ENCODE measurements at regions not wholly inside any gene's neighbourhood (a gene's known extent, or its start where the extent isn't known, plus 50 kb on each side); places are given as distances from the start of the nearest gene placed in this dataset.

DNA sequence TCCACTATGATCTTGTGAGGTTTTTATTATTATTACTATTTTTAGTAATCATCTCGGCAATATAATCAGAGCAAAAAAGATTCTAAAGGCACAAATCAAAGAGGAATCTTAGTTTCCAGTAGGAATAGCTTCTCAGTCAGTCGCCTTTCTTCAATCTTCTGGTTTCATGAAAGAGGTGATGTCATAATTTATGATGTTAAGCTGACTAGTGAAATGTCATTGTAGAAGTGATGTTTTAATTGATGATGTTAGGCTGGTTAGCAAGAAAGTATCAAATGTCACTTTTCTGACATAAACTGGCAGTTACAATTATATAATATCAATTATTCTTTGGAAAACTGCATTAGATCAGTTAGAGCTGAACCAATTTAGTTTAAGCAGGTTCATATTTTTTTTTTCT lies 476.7 kb upstream of the ETAA1 start:
- no peak overlapping the region for H3K27ac ChIP-seq (ENCODE audit: extremely low read depth, low read depth, low read length)

DNA sequence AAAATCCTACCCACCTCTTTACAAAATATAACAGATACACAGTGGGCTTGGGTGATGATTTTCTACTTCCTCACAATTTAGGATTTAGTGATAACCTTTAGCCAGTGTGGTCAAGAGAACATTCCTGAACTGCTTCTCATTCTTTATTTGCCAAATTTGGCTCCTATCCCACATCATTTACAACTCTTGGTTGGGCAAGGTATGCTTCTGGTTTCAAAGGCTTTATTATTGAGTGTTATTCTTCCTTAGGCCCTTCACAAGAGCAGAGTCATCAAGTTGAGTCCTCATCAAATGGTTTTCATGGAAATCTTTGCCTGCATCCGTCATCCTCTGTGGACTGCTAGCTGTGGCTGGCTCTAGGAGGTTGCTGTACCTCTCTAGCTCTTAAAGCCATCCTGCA lies 472.0 kb upstream of the ETAA1 start:
- POLR2A ChIA-PET: no interaction called here
- no peaks in the 10 kb centered on the region for H3K36me3 ChIP-seq (ENCODE audit: control insufficient read depth in 2 of 2, insufficient read depth in 1 of 2, low read length in 2 of 2)
- CTCF ChIA-PET: no interaction called here
- H3K9me3 ChIP-seq (ENCODE audit: control insufficient read depth, insufficient read depth, low read depth, low read length): no peaks in the 10 kb centered on the region
- H3K27ac ChIP-seq (ENCODE audit: extremely low read depth, low read depth, low read length): no peak overlapping the region
- H3K4me1 ChIP-seq (ENCODE audit: control insufficient read depth, insufficient read depth, low read length): peaks cover 2% of the 10 kb centered on the region
- TF ChIP-seq, protein P1, sequence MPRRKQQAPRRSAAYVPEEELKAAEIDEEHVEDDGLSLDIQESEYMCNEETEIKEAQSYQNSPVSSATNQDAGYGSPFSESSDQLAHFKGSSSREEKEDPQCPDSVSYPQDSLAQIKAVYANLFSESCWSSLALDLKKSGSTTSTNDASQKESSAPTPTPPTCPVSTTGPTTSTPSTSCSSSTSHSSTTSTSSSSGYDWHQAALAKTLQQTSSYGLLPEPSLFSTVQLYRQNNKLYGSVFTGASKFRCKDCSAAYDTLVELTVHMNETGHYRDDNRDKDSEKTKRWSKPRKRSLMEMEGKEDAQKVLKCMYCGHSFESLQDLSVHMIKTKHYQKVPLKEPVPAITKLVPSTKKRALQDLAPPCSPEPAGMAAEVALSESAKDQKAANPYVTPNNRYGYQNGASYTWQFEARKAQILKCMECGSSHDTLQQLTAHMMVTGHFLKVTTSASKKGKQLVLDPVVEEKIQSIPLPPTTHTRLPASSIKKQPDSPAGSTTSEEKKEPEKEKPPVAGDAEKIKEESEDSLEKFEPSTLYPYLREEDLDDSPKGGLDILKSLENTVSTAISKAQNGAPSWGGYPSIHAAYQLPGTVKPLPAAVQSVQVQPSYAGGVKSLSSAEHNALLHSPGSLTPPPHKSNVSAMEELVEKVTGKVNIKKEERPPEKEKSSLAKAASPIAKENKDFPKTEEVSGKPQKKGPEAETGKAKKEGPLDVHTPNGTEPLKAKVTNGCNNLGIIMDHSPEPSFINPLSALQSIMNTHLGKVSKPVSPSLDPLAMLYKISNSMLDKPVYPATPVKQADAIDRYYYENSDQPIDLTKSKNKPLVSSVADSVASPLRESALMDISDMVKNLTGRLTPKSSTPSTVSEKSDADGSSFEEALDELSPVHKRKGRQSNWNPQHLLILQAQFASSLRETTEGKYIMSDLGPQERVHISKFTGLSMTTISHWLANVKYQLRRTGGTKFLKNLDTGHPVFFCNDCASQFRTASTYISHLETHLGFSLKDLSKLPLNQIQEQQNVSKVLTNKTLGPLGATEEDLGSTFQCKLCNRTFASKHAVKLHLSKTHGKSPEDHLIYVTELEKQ (tag by site-specific recombination; IDR thresholded peaks at IDR 0.05; ENCODE audit: borderline replicate concordance): no peak
- TF ChIP-seq HOXC10 (CRISPR knock-in tag; IDR thresholded peaks at IDR 0.05) (no peak), RBAK (tag by site-specific recombination; IDR thresholded peaks at IDR 0.05) (no peak), ZNF404 (tag by site-specific recombination; IDR thresholded peaks at IDR 0.05) (no peak), ZNF221 (tag by site-specific recombination; IDR thresholded peaks at IDR 0.05; ENCODE audit: borderline replicate concordance) (no peak), ZNF585B (tag by site-specific recombination; IDR thresholded peaks at IDR 0.05) (no peak), ZNF610 (tag by site-specific recombination; IDR thresholded peaks at IDR 0.05; ENCODE audit: borderline replicate concordance) (no peak), PRDM4 (tag by site-specific recombination; IDR thresholded peaks at IDR 0.05) (no peak), PRDM1 (tag by site-specific recombination; IDR thresholded peaks at IDR 0.05) (no peak), YY2 (tag by site-specific recombination; IDR thresholded peaks at IDR 0.05) (no peak), ZNF148 (tag by site-specific recombination; IDR thresholded peaks at IDR 0.05; ENCODE audit: borderline replicate concordance) (no peak), ZSCAN30 (tag by site-specific recombination; IDR thresholded peaks at IDR 0.05) (no peak), ZNF621 (tag by site-specific recombination; IDR thresholded peaks at IDR 0.05) (no peak), KLF8 (tag by site-specific recombination; IDR thresholded peaks at IDR 0.05) (no peak), ZNF37A (tag by site-specific recombination; IDR thresholded peaks at IDR 0.05) (no peak), ZFP41 (tag by site-specific recombination; IDR thresholded peaks at IDR 0.05; ENCODE audit: borderline replicate concordance) (no peak), ZNF837 (tag by site-specific recombination; IDR thresholded peaks at IDR 0.05) (no peak), ZNF248 (tag by site-specific recombination; IDR thresholded peaks at IDR 0.05) (no peak), TRIM28 (IDR thresholded peaks at IDR 0.05; ENCODE audit: borderline replicate concordance, low read length) (no peak), ZNF174 (tag by site-specific recombination; IDR thresholded peaks at IDR 0.05) (no peak)
- H3K4me3 ChIP-seq (ENCODE audit: low read depth, low read length): no peak overlapping the region

More for the DNA sequence above, 476.7 kb upstream of the ETAA1 start:
- TF ChIP-seq, protein P2, sequence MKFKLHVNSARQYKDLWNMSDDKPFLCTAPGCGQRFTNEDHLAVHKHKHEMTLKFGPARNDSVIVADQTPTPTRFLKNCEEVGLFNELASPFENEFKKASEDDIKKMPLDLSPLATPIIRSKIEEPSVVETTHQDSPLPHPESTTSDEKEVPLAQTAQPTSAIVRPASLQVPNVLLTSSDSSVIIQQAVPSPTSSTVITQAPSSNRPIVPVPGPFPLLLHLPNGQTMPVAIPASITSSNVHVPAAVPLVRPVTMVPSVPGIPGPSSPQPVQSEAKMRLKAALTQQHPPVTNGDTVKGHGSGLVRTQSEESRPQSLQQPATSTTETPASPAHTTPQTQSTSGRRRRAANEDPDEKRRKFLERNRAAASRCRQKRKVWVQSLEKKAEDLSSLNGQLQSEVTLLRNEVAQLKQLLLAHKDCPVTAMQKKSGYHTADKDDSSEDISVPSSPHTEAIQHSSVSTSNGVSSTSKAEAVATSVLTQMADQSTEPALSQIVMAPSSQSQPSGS (tag by site-specific recombination; IDR thresholded peaks at IDR 0.05; ENCODE audit: low read depth): peak; percentile 81
- TF ChIP-seq, protein P3, sequence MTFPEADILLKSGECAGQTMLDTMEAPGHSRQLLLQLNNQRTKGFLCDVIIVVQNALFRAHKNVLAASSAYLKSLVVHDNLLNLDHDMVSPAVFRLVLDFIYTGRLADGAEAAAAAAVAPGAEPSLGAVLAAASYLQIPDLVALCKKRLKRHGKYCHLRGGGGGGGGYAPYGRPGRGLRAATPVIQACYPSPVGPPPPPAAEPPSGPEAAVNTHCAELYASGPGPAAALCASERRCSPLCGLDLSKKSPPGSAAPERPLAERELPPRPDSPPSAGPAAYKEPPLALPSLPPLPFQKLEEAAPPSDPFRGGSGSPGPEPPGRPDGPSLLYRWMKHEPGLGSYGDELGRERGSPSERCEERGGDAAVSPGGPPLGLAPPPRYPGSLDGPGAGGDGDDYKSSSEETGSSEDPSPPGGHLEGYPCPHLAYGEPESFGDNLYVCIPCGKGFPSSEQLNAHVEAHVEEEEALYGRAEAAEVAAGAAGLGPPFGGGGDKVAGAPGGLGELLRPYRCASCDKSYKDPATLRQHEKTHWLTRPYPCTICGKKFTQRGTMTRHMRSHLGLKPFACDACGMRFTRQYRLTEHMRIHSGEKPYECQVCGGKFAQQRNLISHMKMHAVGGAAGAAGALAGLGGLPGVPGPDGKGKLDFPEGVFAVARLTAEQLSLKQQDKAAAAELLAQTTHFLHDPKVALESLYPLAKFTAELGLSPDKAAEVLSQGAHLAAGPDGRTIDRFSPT (tag by site-specific recombination; IDR thresholded peaks at IDR 0.05): no peak
- H3K36me3 ChIP-seq (ENCODE audit: control insufficient read depth in 2 of 2, insufficient read depth in 1 of 2, low read length in 2 of 2): no peaks in the 10 kb centered on the region
- no peaks in the 10 kb centered on the region for H3K9me3 ChIP-seq (ENCODE audit: control insufficient read depth, insufficient read depth, low read depth, low read length)
- ChIA-PET CTCF (no interaction called here), POLR2A (no interaction called here)
- no peak overlapping the region for H3K4me3 ChIP-seq (ENCODE audit: low read depth, low read length)
- H3K4me1 ChIP-seq (ENCODE audit: control insufficient read depth, insufficient read depth, low read length): no peaks in the 10 kb centered on the region
